Suprapubic skin (tissue), 4 donors: ENCODE measurements at regions not wholly inside any gene's neighbourhood (a gene's known extent, or its start where the extent isn't known, plus 50 kb on each side); places are given as distances from the start of the nearest gene placed in this dataset.

Experiments used
- DNase-seq, 2 donors: peaks; one replicate each; pipeline ENCODE4 v3.0.0-alpha.2; 2019; ENCODE audit warnings: low spot score in 2 of 2
- H3K27ac ChIP-seq: fragments of 200-600 bp; sonication (generic); one replicate; pipeline ENCODE4 v1.5.1; 2019
- H3K27me3 ChIP-seq: fragments of 200-600 bp; sonication (generic); one replicate; pipeline ENCODE4 v1.5.1; 2019
- H3K36me3 ChIP-seq: fragments of 200-600 bp; sonication (generic); one replicate; pipeline ENCODE4 v1.5.1; 2019
- H3K4me1 ChIP-seq: fragments of 200-600 bp; sonication (generic); one replicate; pipeline ENCODE4 v1.5.1; 2019
- H3K4me3 ChIP-seq: fragments of 200-600 bp; sonication (generic); one replicate; pipeline ENCODE4 v1.5.1; 2019; ENCODE audit warnings: mild to moderate bottlenecking
- H3K9me3 ChIP-seq: fragments of 200-600 bp; sonication (generic); one replicate; pipeline ENCODE4 v1.5.1; 2019
- EP300 ChIP-seq: sonication (generic); formaldehyde crosslinking; IDR thresholded peaks from one replicate; pipeline ENCODE4 v1.6.1; 2017; ENCODE audit warnings: antibody characterized with exemption
- POLR2A ChIP-seq, 2 donors: fragments of 450-650 bp; IDR thresholded peaks; one replicate each; pipeline ENCODE4 v1.6.1; 2017; ENCODE audit warnings: antibody characterized with exemption in 2 of 2, mild to moderate bottlenecking in 2 of 2, moderate library complexity in 2 of 2
- POLR2AphosphoS5 ChIP-seq, 3 donors: sonication (generic); formaldehyde crosslinking; IDR thresholded peaks; one replicate each; pipeline ENCODE4 v1.6.1; 2017; ENCODE audit warnings: antibody characterized with exemption in 3 of 3
- WGBS: methylation state at CpG from one replicate; pipeline ENCODE4 v1.1.5; 2018; 5-methylcytosine and 5-hydroxymethylcytosine counted together
- TF ChIP-seq, protein P1 (sequence below), 2 donors: fragments of 200-600 bp in 1 of 2; fragments of 450-650 bp in 1 of 2; sonication (generic) in 1 of 2; IDR thresholded peaks; one replicate each; pipeline ENCODE4 v1.5.1; 2016 to 2019; ENCODE audit warnings: antibody characterized with exemption in 2 of 2, mild to moderate bottlenecking in 1 of 2, moderate library complexity in 1 of 2

DNA sequence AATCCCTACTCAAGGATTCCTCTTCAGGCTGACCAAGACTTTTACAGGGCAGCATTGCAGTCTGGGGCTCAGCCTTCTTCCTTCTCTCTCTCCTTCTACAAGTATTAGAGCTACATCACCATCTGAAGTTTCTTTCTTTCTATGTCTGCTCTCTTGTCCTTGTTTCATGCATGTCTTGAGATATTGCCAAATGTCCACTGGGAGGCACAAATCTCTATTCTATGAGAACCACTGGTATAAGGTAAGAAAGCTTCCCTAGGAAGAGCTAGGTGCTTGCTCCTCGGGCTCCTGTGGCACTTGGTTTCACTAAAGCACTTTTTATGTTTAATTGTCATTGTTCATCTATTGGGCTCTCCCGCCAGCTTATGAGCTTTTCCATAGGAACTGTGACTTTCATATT is 289.2 kb upstream of the PCSK5 start:
- no peak for DNase-seq

DNA sequence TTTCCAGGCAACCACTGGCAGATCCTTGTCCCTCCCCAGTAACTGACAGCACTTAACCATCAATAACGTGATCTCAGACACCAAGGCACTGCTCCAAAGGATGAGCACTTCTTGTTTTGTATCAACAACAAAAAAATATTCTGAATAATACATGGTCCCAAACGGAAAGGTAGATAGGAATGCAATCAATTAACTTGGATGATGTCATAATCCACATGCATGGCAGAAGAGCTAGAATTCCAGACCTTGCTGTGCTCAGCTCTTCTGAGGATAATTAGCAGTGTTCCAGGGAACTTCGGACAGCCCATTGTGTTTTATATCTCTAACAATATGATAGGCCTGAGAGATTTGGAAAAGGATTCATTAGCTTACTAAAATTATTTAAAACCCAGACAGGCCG is 288.4 kb upstream of the PCSK5 start:
- Histone ChIP-seq H3K4me1 (no peaks in the 10 kb centered on the region), H3K27me3 (no peaks in the 10 kb centered on the region), H3K9me3 (no peaks in the 10 kb centered on the region), H3K4me3 (no peak overlapping the region), H3K27ac (no peak overlapping the region), H3K36me3 (no peaks in the 10 kb centered on the region)
- no peak for DNase-seq
- 62% methylated on average over 4 of the region's 4 CpGs for WGBS
- TF ChIP-seq POLR2AphosphoS5 (IDR thresholded peaks at IDR 0.05) (no peak), EP300 (no peak), POLR2A (IDR thresholded peaks at IDR 0.05) (no peak)
- TF ChIP-seq, protein P1, sequence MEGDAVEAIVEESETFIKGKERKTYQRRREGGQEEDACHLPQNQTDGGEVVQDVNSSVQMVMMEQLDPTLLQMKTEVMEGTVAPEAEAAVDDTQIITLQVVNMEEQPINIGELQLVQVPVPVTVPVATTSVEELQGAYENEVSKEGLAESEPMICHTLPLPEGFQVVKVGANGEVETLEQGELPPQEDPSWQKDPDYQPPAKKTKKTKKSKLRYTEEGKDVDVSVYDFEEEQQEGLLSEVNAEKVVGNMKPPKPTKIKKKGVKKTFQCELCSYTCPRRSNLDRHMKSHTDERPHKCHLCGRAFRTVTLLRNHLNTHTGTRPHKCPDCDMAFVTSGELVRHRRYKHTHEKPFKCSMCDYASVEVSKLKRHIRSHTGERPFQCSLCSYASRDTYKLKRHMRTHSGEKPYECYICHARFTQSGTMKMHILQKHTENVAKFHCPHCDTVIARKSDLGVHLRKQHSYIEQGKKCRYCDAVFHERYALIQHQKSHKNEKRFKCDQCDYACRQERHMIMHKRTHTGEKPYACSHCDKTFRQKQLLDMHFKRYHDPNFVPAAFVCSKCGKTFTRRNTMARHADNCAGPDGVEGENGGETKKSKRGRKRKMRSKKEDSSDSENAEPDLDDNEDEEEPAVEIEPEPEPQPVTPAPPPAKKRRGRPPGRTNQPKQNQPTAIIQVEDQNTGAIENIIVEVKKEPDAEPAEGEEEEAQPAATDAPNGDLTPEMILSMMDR (IDR thresholded peaks at IDR 0.05) = no peak

More for the DNA sequence above, 289.2 kb upstream of the PCSK5 start:
- TF ChIP-seq POLR2AphosphoS5 (IDR thresholded peaks at IDR 0.05) (no peak), POLR2A (IDR thresholded peaks at IDR 0.05) (no peak), EP300 (no peak)
- TF ChIP-seq, protein P1 (IDR thresholded peaks at IDR 0.05) = no peak
- H3K27ac ChIP-seq = no peak overlapping the region
- no peaks in the 10 kb centered on the region for H3K9me3 ChIP-seq
- no peaks in the 10 kb centered on the region for H3K27me3 ChIP-seq
- H3K4me3 ChIP-seq = no peak overlapping the region
- no peaks in the 10 kb centered on the region for H3K36me3 ChIP-seq
- 88% methylated on average over 2 of the region's 2 CpGs for WGBS
- no peaks in the 10 kb centered on the region for H3K4me1 ChIP-seq

DNA sequence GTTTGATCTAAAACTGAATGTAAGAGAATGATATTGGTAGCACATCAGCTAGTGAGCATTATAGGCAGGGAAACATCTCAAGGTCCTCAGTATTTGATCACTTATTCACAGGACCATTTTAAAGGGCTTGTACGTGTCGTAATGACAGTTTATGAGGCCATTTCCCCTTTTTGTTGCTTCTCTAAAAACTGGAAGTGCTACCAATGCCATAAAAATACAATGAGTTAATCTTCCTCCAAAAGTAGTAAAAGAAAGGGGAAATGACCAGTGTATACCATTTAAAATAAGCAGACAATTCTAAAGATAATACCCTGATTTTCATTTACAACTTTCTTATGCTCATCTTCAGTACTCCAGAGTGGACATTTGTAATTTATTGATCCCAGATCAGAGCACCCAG is 285.8 kb upstream of the PCSK5 start:
- H3K4me1 ChIP-seq = no peaks in the 10 kb centered on the region
- no peaks in the 10 kb centered on the region for H3K27me3 ChIP-seq
- no peak for DNase-seq
- 59% methylated on average over 2 of the region's 2 CpGs for whole genome bisulfite sequencing
- no peaks in the 10 kb centered on the region for H3K9me3 ChIP-seq
- H3K36me3 ChIP-seq = no peaks in the 10 kb centered on the region
- no peak overlapping the region for H3K27ac ChIP-seq
- TF ChIP-seq POLR2A (IDR thresholded peaks at IDR 0.05) (no peak), POLR2AphosphoS5 (IDR thresholded peaks at IDR 0.05) (no peak), EP300 (no peak)
- TF ChIP-seq, protein P1 (IDR thresholded peaks at IDR 0.05) = no peak
- H3K4me3 ChIP-seq = no peak overlapping the region

DNA sequence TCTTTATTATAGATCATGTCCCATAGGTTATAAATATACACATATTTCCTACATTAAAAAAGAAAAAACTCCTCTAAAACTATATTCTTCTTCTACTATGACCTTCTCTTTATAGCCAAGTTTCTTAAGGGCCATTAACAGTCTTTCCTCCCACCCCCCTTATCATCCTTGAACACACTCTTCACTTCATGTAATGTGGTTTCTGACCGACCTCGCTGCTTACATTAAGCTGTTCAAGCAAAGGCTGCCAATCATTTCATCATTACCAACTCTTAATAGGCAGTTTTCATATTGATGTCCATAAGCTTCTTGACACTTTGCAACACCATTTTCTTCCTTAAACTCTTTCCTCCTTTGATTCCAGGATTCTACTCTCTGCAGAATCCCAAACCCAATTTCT is 283.0 kb upstream of the PCSK5 start:
- Histone ChIP-seq H3K9me3 (no peaks in the 10 kb centered on the region), H3K36me3 (no peaks in the 10 kb centered on the region), H3K4me1 (no peaks in the 10 kb centered on the region), H3K27me3 (no peaks in the 10 kb centered on the region), H3K27ac (no peak overlapping the region), H3K4me3 (no peak overlapping the region)
- no peak for DNase-seq
- TF ChIP-seq EP300 (no peak), POLR2AphosphoS5 (IDR thresholded peaks at IDR 0.05) (no peak), POLR2A (IDR thresholded peaks at IDR 0.05) (no peak)
- TF ChIP-seq, protein P1 (IDR thresholded peaks at IDR 0.05) = no peak
- 80% methylated on average over 2 of the region's 2 CpGs for WGBS

DNA sequence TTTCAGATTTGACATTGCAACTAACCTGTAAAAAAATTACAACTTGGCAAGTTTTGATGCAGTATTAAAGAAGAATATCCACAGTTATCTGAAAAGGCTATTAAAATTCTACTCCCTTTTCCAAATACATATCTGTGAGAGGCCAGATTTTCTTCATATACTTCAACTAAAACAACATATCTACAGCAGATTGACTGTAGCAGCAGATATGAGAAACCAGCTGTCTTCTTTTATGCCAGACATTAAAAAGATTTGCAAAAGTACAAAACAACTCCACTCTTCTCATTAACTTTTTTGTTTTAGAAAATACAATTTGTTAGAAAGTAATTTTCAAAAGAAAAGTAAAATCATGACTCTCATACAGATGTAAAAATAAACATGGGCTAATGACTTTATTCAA is 281.1 kb upstream of the PCSK5 start:
- Histone ChIP-seq H3K27me3 (no peaks in the 10 kb centered on the region), H3K4me3 (no peak overlapping the region), H3K36me3 (no peaks in the 10 kb centered on the region), H3K27ac (no peak overlapping the region), H3K9me3 (no peaks in the 10 kb centered on the region), H3K4me1 (no peaks in the 10 kb centered on the region)
- no peak for DNase-seq
- TF ChIP-seq POLR2A (IDR thresholded peaks at IDR 0.05) = no peak
- no peak for TF ChIP-seq EP300
- TF ChIP-seq, protein P1 (IDR thresholded peaks at IDR 0.05) = no peak
- TF ChIP-seq POLR2AphosphoS5 (IDR thresholded peaks at IDR 0.05) = no peak
